SK-N-SH (cell line): ENCODE measurements at regions not wholly inside any gene's neighbourhood (a gene's known extent, or its start where the extent isn't known, plus 50 kb on each side); places are given as distances from the start of the nearest gene placed in this dataset.

Experiments
- CTCF ChIA-PET: fragments of 300-600, 350-600 bp; formaldehyde crosslinking; extraction: SDS; loops from one replicate; lab custom pipeline; 2021; lab: Yijun Ruan, JAX
- POLR2A ChIA-PET: fragments of 350-600 bp; sonication (Branson Sonifier 250); formaldehyde crosslinking; extraction: SDS; loops from one replicate; lab custom pipeline; 2020; ENCODE audit warnings: antibody characterized with exemption, inconsistent platforms; lab: Yijun Ruan, JAX
- DNase-seq: peaks from one replicate; pipeline ENCODE4 v3.0.0; 2012
- H2AFZ ChIP-seq: fragments of 200-600 bp; sonication (generic); 2 replicates; pipeline ENCODE4 v1.8.1; 2016; ENCODE audit warnings: antibody characterized with exemption, mild to moderate bottlenecking, low read depth
- H3F3A ChIP-seq: fragments of 200-600 bp; sonication (generic); replicated peaks from 2 replicates; pipeline ENCODE3; 2016; ENCODE audit warnings: antibody characterized with exemption, mild to moderate bottlenecking; ENCODE audit not compliant: insufficient read depth
- H3K27ac ChIP-seq, 2 experiments: fragments of 200-500 bp in 1 of 2; fragments of 200-600 bp in 1 of 2; sonication (Bioruptor generic) in 1 of 2; sonication (generic), shearing (Covaris generic) in 1 of 2; 2 replicates each; pipeline versions ENCODE4 v1.5.1 to v1.6.1; 2014 to 2016; ENCODE audit warnings: low read depth in 2 of 2, inconsistent platforms in 1 of 2, low read length in 1 of 2, mild to moderate bottlenecking in 1 of 2, mixed read lengths in 1 of 2
- H3K27me3 ChIP-seq: fragments of 200-600 bp; sonication (generic), shearing (Covaris generic); 2 replicates; pipeline ENCODE4 v1.6.1; 2016; ENCODE audit warnings: mixed run types; ENCODE audit not compliant: insufficient read depth
- H3K36me3 ChIP-seq, 2 experiments: fragments of 200-500 bp in 1 of 2; fragments of 200-600 bp in 1 of 2; sonication (Bioruptor generic) in 1 of 2; sonication (generic) in 1 of 2; replicated peaks in 1 of 2; 2 replicates each; pipeline versions ENCODE3 to v1.5.1; 2014 to 2016; ENCODE audit warnings: low read length in 1 of 2, mild to moderate bottlenecking in 1 of 2; ENCODE audit not compliant: insufficient read depth in 2 of 2, control insufficient read depth in 1 of 2
- H3K4me1 ChIP-seq, 2 experiments: fragments of 200-500 bp in 1 of 2; fragments of 200-600 bp in 1 of 2; sonication (Bioruptor generic) in 1 of 2; sonication (generic), shearing (Covaris generic) in 1 of 2; 2 replicates each; pipeline versions ENCODE4 v1.5.1 to v1.6.1; 2014 to 2016; ENCODE audit warnings: low read depth in 1 of 2, low read length in 1 of 2, mixed run types in 1 of 2; ENCODE audit not compliant: insufficient read depth in 2 of 2, control insufficient read depth in 1 of 2
- H3K4me2 ChIP-seq: fragments of 200-600 bp; sonication (generic), shearing (Covaris generic); 2 replicates; pipeline ENCODE4 v1.6.1; 2017; ENCODE audit warnings: mixed run types
- H3K4me3 ChIP-seq, 2 experiments: fragments of 200-500 bp in 1 of 2; fragments of 200-600 bp in 1 of 2; sonication (Bioruptor generic) in 1 of 2; sonication (generic), shearing (Covaris generic) in 1 of 2; 2 replicates each; pipeline versions ENCODE4 v1.5.1 to v1.8.1; 2014 to 2016; ENCODE audit warnings: low read depth in 2 of 2, inconsistent platforms in 1 of 2, low read length in 1 of 2, mild to moderate bottlenecking in 1 of 2, mixed read lengths in 1 of 2, moderate library complexity in 1 of 2
- H3K79me2 ChIP-seq: fragments of 200-600 bp; sonication (generic); 2 replicates; pipeline ENCODE4 v1.8.1; 2017; ENCODE audit warnings: mild to moderate bottlenecking; ENCODE audit not compliant: insufficient read depth
- H3K9ac ChIP-seq: fragments of 200-600 bp; sonication (generic); 2 replicates; pipeline ENCODE4 v1.6.1; 2017; ENCODE audit warnings: mixed run types
- H3K9me2 ChIP-seq: fragments of 200-600 bp; sonication (generic); 2 replicates; pipeline ENCODE4 v1.6.1; 2017; ENCODE audit warnings: mixed run types
- H3K9me3 ChIP-seq: fragments of 200-600 bp; sonication (generic); 2 replicates; pipeline ENCODE4 v1.6.1; 2017; ENCODE audit warnings: mixed run types, mild to moderate bottlenecking, moderate library complexity
- H4K20me1 ChIP-seq: fragments of 200-600 bp; sonication (generic); 2 replicates; pipeline ENCODE4 v1.6.1; 2017; ENCODE audit warnings: mild to moderate bottlenecking, mixed run types; ENCODE audit not compliant: insufficient read depth
- CHD2 ChIP-seq: fragments of 150-350 bp; IDR thresholded peaks from 2 replicates; pipeline ENCODE4 v1.6.1; 2018; ENCODE audit warnings: low read length; ENCODE audit not compliant: partially characterized antibody
- EP300 ChIP-seq, 2 experiments: IDR thresholded peaks; 2 replicates each; pipeline versions ENCODE4 v1.4.0 to v1.6.1; 2012; ENCODE audit warnings: borderline replicate concordance in 1 of 2, low read depth in 1 of 2, low read length in 1 of 2
- FOSL2 ChIP-seq: IDR thresholded peaks from 2 replicates; pipeline ENCODE4 v1.4.0; 2012; ENCODE audit warnings: low read depth, mild to moderate bottlenecking, moderate library complexity, borderline replicate concordance
- FOXM1 ChIP-seq: IDR thresholded peaks from 2 replicates; pipeline ENCODE4 v1.4.0; 2012; ENCODE audit warnings: low read depth, mild to moderate bottlenecking
- GATA2 ChIP-seq: sonication (generic); formaldehyde crosslinking; IDR thresholded peaks from 2 replicates; pipeline ENCODE4 v1.5.0; 2020; ENCODE audit warnings: mild to moderate bottlenecking, missing genetic modification reagents
- JUND ChIP-seq: IDR thresholded peaks from 2 replicates; pipeline ENCODE4 v1.4.0; 2012
- NRF1 ChIP-seq: IDR thresholded peaks from 2 replicates; pipeline ENCODE4 v1.6.1; 2012; ENCODE audit warnings: low read depth, mild to moderate bottlenecking, low read length
- PBX3 ChIP-seq: IDR thresholded peaks from 2 replicates; pipeline ENCODE4; 2012
- POLR2AphosphoS5 ChIP-seq: IDR thresholded peaks from 2 replicates; pipeline ENCODE4 v1.6.1; 2012; ENCODE audit warnings: low read depth, low read length
- RCOR1 ChIP-seq: fragments of 150-350 bp; IDR thresholded peaks from 2 replicates; pipeline ENCODE4 v1.6.1; 2017; ENCODE audit warnings: antibody characterized with exemption, low read length
- RFX5 ChIP-seq: IDR thresholded peaks from 2 replicates; pipeline ENCODE4 v1.6.1; 2012; ENCODE audit warnings: mild to moderate bottlenecking, improper control_type of control experiment, low read length
- RXRA ChIP-seq: IDR thresholded peaks from 2 replicates; pipeline ENCODE4 v1.4.0; 2012; ENCODE audit warnings: low read depth, mild to moderate bottlenecking, borderline replicate concordance
- SMC3 ChIP-seq: IDR thresholded peaks from 2 replicates; pipeline ENCODE4 v1.6.1; 2012; ENCODE audit warnings: low read depth, low read length, improper control_type of control experiment
- TAF1 ChIP-seq: IDR thresholded peaks from 2 replicates; pipeline ENCODE4 v1.6.1; 2012; ENCODE audit warnings: low read depth, mild to moderate bottlenecking, low read length, moderate library complexity, borderline replicate concordance
- TEAD4 ChIP-seq: IDR thresholded peaks from 2 replicates; pipeline ENCODE4 v1.4.0; 2012; ENCODE audit warnings: mild to moderate bottlenecking, borderline replicate concordance; ENCODE audit not compliant: insufficient read depth
- YY1 ChIP-seq: IDR thresholded peaks from 2 replicates; pipeline ENCODE4 v1.4.0; 2012; ENCODE audit warnings: low read depth, mild to moderate bottlenecking
- WGBS: methylation state at CpG from one replicate; pipeline ENCODE4 v1.1.6; 2017; ENCODE audit warnings: low lambda C conversion rate; 5-methylcytosine and 5-hydroxymethylcytosine counted together
- TF ChIP-seq, protein P1 (sequence below): fragments of 200-600 bp; sonication (generic); IDR thresholded peaks from 2 replicates; pipeline ENCODE4 v1.6.1; 2017; ENCODE audit warnings: antibody characterized with exemption, mild to moderate bottlenecking, moderate library complexity

DNA sequence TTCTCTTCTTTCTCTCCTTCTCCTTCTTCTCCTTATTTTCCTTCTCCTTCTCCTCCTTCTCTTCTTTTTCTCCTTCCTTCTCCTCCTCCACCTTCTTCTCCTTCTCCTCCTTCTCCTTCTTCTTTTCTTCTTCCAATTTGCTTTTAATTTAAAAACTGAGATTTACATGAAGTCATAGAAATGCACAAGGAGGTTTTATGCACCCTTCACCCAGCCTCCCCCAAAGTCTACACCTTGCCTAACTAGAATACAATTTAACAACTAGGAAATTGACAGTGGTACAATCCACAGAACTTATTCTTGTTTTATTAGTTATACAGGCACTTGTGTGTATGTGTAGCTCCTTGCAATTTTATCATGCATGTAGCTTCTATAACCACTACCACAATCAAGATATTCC, 826.7 kb downstream of the KCNJ2 start:
- no peaks in the 10 kb centered on the region for H3K79me2 ChIP-seq
- POLR2A ChIA-PET: no interaction called here
- CTCF ChIA-PET: interaction anchor here (1.0 kb wide), 1 partner anchor 21 kb away, joined by 3 read pairs; no protein-coding TSS in a partner anchor

DNA sequence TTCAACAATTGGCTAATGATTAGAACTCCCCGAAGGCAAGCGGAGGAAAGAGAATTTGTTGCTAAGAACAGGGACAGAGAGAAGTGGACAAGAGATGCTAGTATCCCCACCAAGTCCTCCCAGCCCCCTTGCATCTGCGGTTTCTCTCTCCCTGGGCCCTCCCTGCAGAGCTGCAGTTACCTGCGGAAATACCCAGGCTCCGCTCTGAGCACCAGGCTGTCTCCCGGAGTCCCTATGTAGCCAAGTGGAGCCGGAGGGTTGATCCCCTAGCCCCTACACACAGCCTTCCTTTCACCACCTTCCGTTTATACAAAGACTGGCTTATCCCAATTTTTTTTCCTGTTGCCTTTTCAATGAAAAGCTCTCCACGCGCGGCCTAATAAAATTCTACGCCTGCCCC, 834.4 kb downstream of the KCNJ2 start:
- no peaks in the 10 kb centered on the region for H3K27me3 ChIP-seq
- no peaks in the 10 kb centered on the region for H3F3A ChIP-seq
- CTCF ChIA-PET: no interaction called here
- no peaks in the 10 kb centered on the region for H3K9me2 ChIP-seq
- no peak overlapping the region for H3K4me2 ChIP-seq
- POLR2A ChIA-PET: no interaction called here
- no peak overlapping the region for H3K27ac ChIP-seq
- no peak overlapping the region for H3K9ac ChIP-seq
- H3K79me2 ChIP-seq: no peaks in the 10 kb centered on the region
- no peaks in the 10 kb centered on the region for H3K4me1 ChIP-seq
- no peaks in the 10 kb centered on the region for H3K9me3 ChIP-seq
- no peak overlapping the region for H3K4me3 ChIP-seq
- TF ChIP-seq JUND: no peak
- no peak for TF ChIP-seq FOSL2
- no peak for TF ChIP-seq TAF1
- TF ChIP-seq GATA2 (CRISPR knock-in tag): no peak
- no peak for TF ChIP-seq CHD2
- TF ChIP-seq FOXM1: no peak
- TF ChIP-seq YY1: no peak
- no peak for TF ChIP-seq EP300 (IDR thresholded peaks at IDR 0.05; ENCODE audit: borderline replicate concordance in 1 of 2, low read depth in 1 of 2, low read length in 1 of 2)
- no peak for TF ChIP-seq POLR2AphosphoS5
- TF ChIP-seq, all 33 proteins: peak for 0
- 79% methylated on average over 12 of the region's 12 CpGs for WGBS
- no peaks in the 10 kb centered on the region for H4K20me1 ChIP-seq
- no peak for DNase-seq
- no peak overlapping the region for H2AFZ ChIP-seq
- H3K36me3 ChIP-seq: no peaks in the 10 kb centered on the region

More for the DNA sequence above, 826.7 kb downstream of the KCNJ2 start:
- H3K4me3 ChIP-seq: no peak overlapping the region
- no peak overlapping the region for H3K4me2 ChIP-seq
- H3K4me1 ChIP-seq: no peaks in the 10 kb centered on the region
- TF ChIP-seq RXRA (no peak), SMC3 (no peak), RFX5 (no peak), POLR2AphosphoS5 (no peak), FOSL2 (no peak), NRF1 (no peak), PBX3 (no peak), TEAD4 (no peak), RCOR1 (no peak)
- TF ChIP-seq, protein P1, sequence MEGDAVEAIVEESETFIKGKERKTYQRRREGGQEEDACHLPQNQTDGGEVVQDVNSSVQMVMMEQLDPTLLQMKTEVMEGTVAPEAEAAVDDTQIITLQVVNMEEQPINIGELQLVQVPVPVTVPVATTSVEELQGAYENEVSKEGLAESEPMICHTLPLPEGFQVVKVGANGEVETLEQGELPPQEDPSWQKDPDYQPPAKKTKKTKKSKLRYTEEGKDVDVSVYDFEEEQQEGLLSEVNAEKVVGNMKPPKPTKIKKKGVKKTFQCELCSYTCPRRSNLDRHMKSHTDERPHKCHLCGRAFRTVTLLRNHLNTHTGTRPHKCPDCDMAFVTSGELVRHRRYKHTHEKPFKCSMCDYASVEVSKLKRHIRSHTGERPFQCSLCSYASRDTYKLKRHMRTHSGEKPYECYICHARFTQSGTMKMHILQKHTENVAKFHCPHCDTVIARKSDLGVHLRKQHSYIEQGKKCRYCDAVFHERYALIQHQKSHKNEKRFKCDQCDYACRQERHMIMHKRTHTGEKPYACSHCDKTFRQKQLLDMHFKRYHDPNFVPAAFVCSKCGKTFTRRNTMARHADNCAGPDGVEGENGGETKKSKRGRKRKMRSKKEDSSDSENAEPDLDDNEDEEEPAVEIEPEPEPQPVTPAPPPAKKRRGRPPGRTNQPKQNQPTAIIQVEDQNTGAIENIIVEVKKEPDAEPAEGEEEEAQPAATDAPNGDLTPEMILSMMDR: no peak
- TF ChIP-seq, all 33 proteins: peak for 0
- Histone ChIP-seq H2AFZ (no peak overlapping the region), H3K9me2 (no peaks in the 10 kb centered on the region), H3K27me3 (no peaks in the 10 kb centered on the region), H4K20me1 (no peaks in the 10 kb centered on the region), H3K36me3 (no peaks in the 10 kb centered on the region), H3K27ac (no peak overlapping the region), H3K9ac (no peak overlapping the region), H3K9me3 (no peaks in the 10 kb centered on the region), H3F3A (no peaks in the 10 kb centered on the region)
- DNase-seq: no peak
